Bronchial epithelial cell (primary cell): ENCODE measurements at regions not wholly inside any gene's neighbourhood (a gene's known extent, or its start where the extent isn't known, plus 50 kb on each side); places are given as distances from the start of the nearest gene placed in this dataset.

Source experiments
- DNase-seq: peaks from one replicate; pipeline ENCODE4 v3.0.0-alpha.2; 2010; ENCODE audit warnings: low read depth
- FAIRE-seq: peaks from 2 replicates; lab custom pipeline; 2011; peaks lifted over from hg19 to GRCh38; lab: Jason Lieb, UNC
- H3K27me3 ChIP-seq: 2 replicates; pipeline ENCODE4 v1.5.1; 2011; ENCODE audit warnings: low read length; ENCODE audit not compliant: control insufficient read depth, insufficient read depth
- H3K36me3 ChIP-seq: 2 replicates; pipeline ENCODE4 v1.5.1; 2011; ENCODE audit warnings: low read length; ENCODE audit not compliant: control insufficient read depth, insufficient read depth
- H3K4me3 ChIP-seq: 2 replicates; pipeline ENCODE4 v1.5.1; 2011; ENCODE audit warnings: mild to moderate bottlenecking, low read depth, low read length, control low read depth
- CTCF ChIP-seq: IDR thresholded peaks from 2 replicates; pipeline ENCODE4 v1.5.1; 2011; ENCODE audit warnings: mild to moderate bottlenecking, moderate library complexity, low read length, control low read depth, inconsistent platforms; ENCODE audit not compliant: insufficient read depth, severe bottlenecking

- DNase-seq (no peak), FAIRE-seq (no peak)
- no peaks in the 10 kb centered on the region for H3K36me3 ChIP-seq
- no peaks in the 10 kb centered on the region for H3K27me3 ChIP-seq
- no peak for TF ChIP-seq CTCF
- no peak overlapping the region for H3K4me3 ChIP-seq
Observed at GRCh38 chr5:88092358-88092757, 176.3 kb downstream of the TMEM161B start.

GRCh38 chr5:88090506-88090905 is 178.1 kb downstream of the TMEM161B start:
- no peaks in the 10 kb centered on the region for H3K27me3 ChIP-seq
- H3K4me3 ChIP-seq: no peak overlapping the region
- FAIRE-seq (no peak), DNase-seq (no peak)
- no peaks in the 10 kb centered on the region for H3K36me3 ChIP-seq
- TF ChIP-seq CTCF: no peak

GRCh38 chr5:88089719-88090390 is 178.8 kb downstream of the TMEM161B start:
- DNase-seq (no peak), FAIRE-seq (no peak)
- Histone ChIP-seq H3K36me3 (no peaks in the 10 kb centered on the region), H3K27me3 (no peaks in the 10 kb centered on the region), H3K4me3 (no peak overlapping the region)
- TF ChIP-seq CTCF: no peak

GRCh38 chr5:88085462-88085861 is 183.2 kb downstream of the TMEM161B start:
- TF ChIP-seq CTCF: no peak
- Histone ChIP-seq H3K36me3 (no peaks in the 10 kb centered on the region), H3K4me3 (no peak overlapping the region), H3K27me3 (no peaks in the 10 kb centered on the region)
- FAIRE-seq (no peak), DNase-seq (no peak)

GRCh38 chr5:88081877-88082276 is 186.8 kb downstream of the TMEM161B start:
- Histone ChIP-seq H3K36me3 (no peaks in the 10 kb centered on the region), H3K27me3 (no peaks in the 10 kb centered on the region), H3K4me3 (no peak overlapping the region)
- FAIRE-seq (no peak), DNase-seq (no peak)
- no peak for TF ChIP-seq CTCF

- DNase-seq: no peak
- no peak for FAIRE-seq
- Histone ChIP-seq H3K36me3 (no peaks in the 10 kb centered on the region), H3K27me3 (no peaks in the 10 kb centered on the region), H3K4me3 (no peak overlapping the region)
- no peak for TF ChIP-seq CTCF
Observed at GRCh38 chr5:88063813-88064212, 204.8 kb downstream of the TMEM161B start.
